ENCODE measurements at regions not wholly inside any gene's neighbourhood (a gene's known extent, or its start where the extent isn't known, plus 50 kb on each side); places are given as distances from the start of the nearest gene placed in this dataset.

DNA sequence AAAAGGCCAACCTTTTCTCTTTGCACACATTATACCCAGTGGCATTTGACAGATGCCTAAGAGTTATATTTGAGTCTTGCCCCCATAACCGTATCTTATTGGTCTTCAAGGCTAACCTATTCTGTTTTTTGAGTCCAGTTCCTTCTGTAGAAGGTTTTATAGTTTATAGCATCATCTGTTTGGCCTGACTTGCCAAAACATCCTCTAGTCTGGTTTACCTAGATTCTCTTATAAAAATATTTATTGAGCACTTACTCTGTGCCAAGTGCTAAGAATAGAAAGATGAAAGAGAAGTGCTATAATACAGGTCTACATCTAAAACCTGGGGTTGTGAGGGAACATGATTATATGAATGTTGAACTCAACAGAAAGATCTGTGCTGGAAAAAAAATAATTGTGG is 55.9 kb upstream of the PIP4K2A start:
- Mint-ChIP-seq H3K4me1 (ENCODE audit: low read depth) (no peaks in the 10 kb centered on the region), H3K27ac (no peak overlapping the region), H3K9me3 (ENCODE audit: low read depth) (peaks cover 10% of the 10 kb centered on the region), H3K4me3 (ENCODE audit: low read depth) (no peak overlapping the region), H3K27me3 (no peaks in the 10 kb centered on the region), H3K36me3 (ENCODE audit: insufficient read depth) (no peaks in the 10 kb centered on the region)
- DNase-seq (ENCODE audit: low spot score, unreplicated experiment): no peak
- no peak for TF ChIP-seq CTCF (IDR thresholded peaks at IDR 0.05; ENCODE audit: unreplicated experiment)

- no peaks in the 10 kb centered on the region for H3K4me1 Mint-ChIP-seq (ENCODE audit: low read depth)
- no peaks in the 10 kb centered on the region for H3K36me3 Mint-ChIP-seq (ENCODE audit: insufficient read depth)
- H3K9me3 Mint-ChIP-seq (ENCODE audit: low read depth): peaks cover 10% of the 10 kb centered on the region
- H3K4me3 Mint-ChIP-seq (ENCODE audit: low read depth): no peak overlapping the region
- H3K27ac Mint-ChIP-seq: no peak overlapping the region
- no peak for DNase-seq (ENCODE audit: low spot score, unreplicated experiment)
- no peaks in the 10 kb centered on the region for H3K27me3 Mint-ChIP-seq
- no peak for TF ChIP-seq CTCF (IDR thresholded peaks at IDR 0.05; ENCODE audit: unreplicated experiment)
Measured at GRCh38 chr10:22767859-22768258, 53.5 kb upstream of the PIP4K2A start.

DNA sequence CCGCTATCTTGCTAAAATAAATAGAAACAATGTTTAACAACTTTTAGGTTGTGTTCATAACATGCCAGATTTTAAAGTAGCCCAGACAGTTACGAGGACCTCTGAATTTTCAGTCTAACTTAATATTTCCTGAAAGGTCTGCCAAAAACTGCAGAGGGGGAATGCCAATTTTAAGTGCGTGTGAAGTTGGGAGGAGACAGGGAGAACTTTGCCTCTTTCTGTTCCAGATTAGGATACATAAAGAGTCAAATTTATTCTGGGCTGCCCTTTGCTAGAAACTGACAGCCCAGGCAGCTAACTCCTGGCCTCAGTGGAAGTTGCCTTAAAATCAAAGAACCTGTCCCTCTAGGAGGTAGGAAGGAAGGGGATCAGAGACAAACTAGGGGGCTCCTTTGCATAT is 52.3 kb upstream of the PIP4K2A start:
- no peak for TF ChIP-seq CTCF (IDR thresholded peaks at IDR 0.05; ENCODE audit: unreplicated experiment)
- Mint-ChIP-seq H3K27me3 (no peaks in the 10 kb centered on the region), H3K9me3 (ENCODE audit: low read depth) (peaks cover 10% of the 10 kb centered on the region), H3K36me3 (ENCODE audit: insufficient read depth) (no peaks in the 10 kb centered on the region), H3K4me3 (ENCODE audit: low read depth) (no peak overlapping the region), H3K27ac (no peak overlapping the region), H3K4me1 (ENCODE audit: low read depth) (no peaks in the 10 kb centered on the region)
- DNase-seq (ENCODE audit: low spot score, unreplicated experiment): no peak

DNA sequence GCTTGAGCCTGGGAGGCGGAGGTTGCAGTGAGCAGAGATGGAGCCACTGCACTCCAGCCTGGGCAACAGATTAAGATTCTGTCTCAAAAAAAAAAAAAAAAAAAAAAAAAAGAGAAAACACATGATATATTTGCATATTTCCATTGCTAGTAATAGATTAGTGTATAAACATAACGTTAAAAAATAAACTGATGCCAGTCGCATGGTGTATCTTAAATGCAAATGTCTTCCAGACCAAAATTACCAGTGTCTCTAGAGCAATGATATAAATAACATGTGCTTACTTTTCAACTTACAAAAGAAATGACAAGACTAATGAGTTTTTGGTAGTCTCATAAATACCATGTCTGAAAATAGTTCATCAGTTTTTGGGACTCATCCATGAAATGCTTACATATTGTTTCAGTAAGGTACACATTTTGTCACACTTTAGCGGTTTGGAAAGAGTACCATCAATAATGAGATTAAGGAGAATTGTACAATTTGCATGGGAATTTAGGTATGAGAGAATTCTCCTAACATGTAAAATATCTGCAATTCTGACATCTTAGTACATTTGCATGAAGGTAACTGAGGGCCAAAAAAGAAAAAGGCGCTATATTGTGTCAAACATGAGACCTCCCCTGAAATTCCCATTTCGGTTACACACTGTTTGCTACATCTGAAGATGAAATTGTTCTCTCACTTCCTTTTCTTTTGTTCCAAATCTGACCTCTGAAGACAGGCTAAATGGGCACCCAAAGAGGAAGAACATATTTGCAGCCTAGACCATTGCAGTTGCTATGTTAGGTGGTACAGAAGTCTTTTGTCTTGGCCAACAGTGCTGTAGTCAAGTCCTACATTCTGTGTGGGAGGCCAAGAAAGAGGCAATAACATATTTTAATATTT is 51.5 kb upstream of the PIP4K2A start:
- Mint-ChIP-seq H3K27me3 (no peaks in the 10 kb centered on the region), H3K36me3 (ENCODE audit: insufficient read depth) (no peaks in the 10 kb centered on the region), H3K4me3 (ENCODE audit: low read depth) (no peak overlapping the region), H3K27ac (no peak overlapping the region), H3K9me3 (ENCODE audit: low read depth) (peaks cover 10% of the 10 kb centered on the region), H3K4me1 (ENCODE audit: low read depth) (no peaks in the 10 kb centered on the region)
- no peak for DNase-seq (ENCODE audit: low spot score, unreplicated experiment)
- no peak for TF ChIP-seq CTCF (IDR thresholded peaks at IDR 0.05; ENCODE audit: unreplicated experiment)

GRCh38 chr10:22764639-22765038 is 50.3 kb upstream of the PIP4K2A start:
- no peak for TF ChIP-seq CTCF (IDR thresholded peaks at IDR 0.05; ENCODE audit: unreplicated experiment)
- Mint-ChIP-seq H3K4me1 (ENCODE audit: low read depth) (peaks cover 6% of the 10 kb centered on the region), H3K4me3 (ENCODE audit: low read depth) (no peak overlapping the region), H3K27ac (no peak overlapping the region), H3K9me3 (ENCODE audit: low read depth) (peaks cover 10% of the 10 kb centered on the region), H3K27me3 (no peaks in the 10 kb centered on the region), H3K36me3 (ENCODE audit: insufficient read depth) (no peaks in the 10 kb centered on the region)
- no peak for DNase-seq (ENCODE audit: low spot score, unreplicated experiment)
